Ovary (tissue), 3 donors: ENCODE measurements at regions not wholly inside any gene's neighbourhood (a gene's known extent, or its start where the extent isn't known, plus 50 kb on each side); places are given as distances from the start of the nearest gene placed in this dataset.

Experiments
- CTCF ChIP-seq, 3 donors: fragments of 450-650 bp in 2 of 3; fragments of 200-600 bp in 1 of 3; IDR thresholded peaks; one replicate each; pipeline versions ENCODE4 v1.5.1 to v1.8.0; 2016 to 2022; ENCODE audit warnings: antibody characterized with exemption in 3 of 3, mild to moderate bottlenecking in 1 of 3
- EP300 ChIP-seq: sonication (generic); formaldehyde crosslinking; IDR thresholded peaks from one replicate; pipeline ENCODE4 v1.6.1; 2017; ENCODE audit warnings: antibody characterized with exemption
- POLR2A ChIP-seq: fragments of 450-650 bp; IDR thresholded peaks from one replicate; pipeline ENCODE4 v1.6.1; 2017; ENCODE audit warnings: antibody characterized with exemption, mild to moderate bottlenecking, moderate library complexity
- donor health status: DM: no; HTN: no; CAD: no.

- TF ChIP-seq EP300 (no peak), CTCF (IDR thresholded peaks at IDR 0.05) (no peak), POLR2A (no peak)
These were observed 1089.3 kb downstream of the PCDH18 start for GRCh38 chr4:136443006-136443405.
